CD4-positive, alpha-beta T cell treated with Interleukin-6 at 100 ng/mL for 8 hours (primary cell): ENCODE measurements at regions not wholly inside any gene's neighbourhood (a gene's known extent, or its start where the extent isn't known, plus 50 kb on each side); places are given as distances from the start of the nearest gene placed in this dataset.
"Not testable (repeated sequence)": the region's sequence is repeated elsewhere in the genome, so short reads cannot be mapped to it uniquely, and the experiment has no call there.

Source experiments
- DNase-seq: peaks from one replicate; pipeline ENCODE4 v3.0.0-alpha.2; 2020; ENCODE audit warnings: mixed read lengths, low spot score

- no peak for DNase-seq
Measured at GRCh38 chr12:4191642-4192041, 81.9 kb upstream of the CCND2 start.

- DNase-seq, result no peak
Measured at GRCh38 chr12:4191149-4191548, 82.4 kb upstream of the CCND2 start.

- DNase-seq, result no peak
Measured at GRCh38 chr12:4190366-4191063, 83.0 kb upstream of the CCND2 start.

GRCh38 chr12:4189721-4190120, 83.8 kb upstream of the CCND2 start:
- DNase-seq, result no peak

GRCh38 chr12:4187916-4188315, 85.6 kb upstream of the CCND2 start:
- no peak for DNase-seq

GRCh38 chr12:4187315-4187714, 86.2 kb upstream of the CCND2 start:
- not testable (repeated sequence) for DNase-seq

GRCh38 chr12:4178424-4179170, 95.0 kb upstream of the CCND2 start:
- DNase-seq, result no peak

GRCh38 chr12:4177262-4177661, 96.3 kb upstream of the CCND2 start:
- DNase-seq, result no peak

- DNase-seq, result no peak
Measured at GRCh38 chr12:4176168-4176567, 97.4 kb upstream of the CCND2 start.

GRCh38 chr12:4174417-4174816, 99.1 kb upstream of the CCND2 start:
- no peak for DNase-seq

- DNase-seq, result no peak
Measured at GRCh38 chr12:4172999-4173398, 100.6 kb upstream of the CCND2 start.

GRCh38 chr12:4171742-4172141, 101.8 kb upstream of the CCND2 start:
- no peak for DNase-seq

- DNase-seq, result no peak
Measured at GRCh38 chr12:4169959-4170358, 103.6 kb upstream of the CCND2 start.

GRCh38 chr12:4169531-4169930, 104.0 kb upstream of the CCND2 start:
- DNase-seq, result no peak

- DNase-seq, result no peak
Measured at GRCh38 chr12:4168036-4168435, 105.5 kb upstream of the CCND2 start.

- DNase-seq, result peak; percentile 56
Measured at GRCh38 chr12:4164559-4165558, 108.7 kb upstream of the CCND2 start.

- no peak for DNase-seq
Measured at GRCh38 chr12:4164188-4164558, 109.4 kb upstream of the CCND2 start.

GRCh38 chr12:4161718-4162117, 111.8 kb upstream of the CCND2 start:
- no peak for DNase-seq

GRCh38 chr12:4160314-4161040, 113.1 kb upstream of the CCND2 start:
- DNase-seq, result no peak

GRCh38 chr12:4159851-4160250, 113.7 kb upstream of the CCND2 start:
- no peak for DNase-seq

GRCh38 chr12:4158306-4158705, 115.3 kb upstream of the CCND2 start:
- DNase-seq, result no peak

GRCh38 chr12:4157122-4157521, 116.4 kb upstream of the CCND2 start:
- no peak for DNase-seq
